Skeletal muscle cell (primary cell): ENCODE measurements at regions not wholly inside any gene's neighbourhood (a gene's known extent, or its start where the extent isn't known, plus 50 kb on each side); places are given as distances from the start of the nearest gene placed in this dataset.

Experiments
- DNase-seq: peaks from one replicate; pipeline ENCODE4 v3.0.0-alpha.2; 2010; ENCODE audit warnings: low read depth
- H3K4me3 ChIP-seq: 2 replicates; pipeline ENCODE4 v1.5.1; 2011; ENCODE audit warnings: low read depth, mild to moderate bottlenecking, control low read depth, low read length, moderate library complexity

- DNase-seq = no peak
- H3K4me3 ChIP-seq = no peak overlapping the region
Observed at GRCh38 chr6:150799276-150799805, 66.2 kb upstream of the MTHFD1L start.

GRCh38 chr6:150800674-150801314, 64.7 kb upstream of the MTHFD1L start:
- DNase-seq = no peak
- H3K4me3 ChIP-seq = no peak overlapping the region

- no peak overlapping the region for H3K4me3 ChIP-seq
- no peak for DNase-seq
Observed at GRCh38 chr6:150806790-150807189, 58.7 kb upstream of the MTHFD1L start.

GRCh38 chr6:150813319-150813992, 52.0 kb upstream of the MTHFD1L start:
- DNase-seq = no peak
- H3K4me3 ChIP-seq = no peak overlapping the region

- DNase-seq = no peak
- no peak overlapping the region for H3K4me3 ChIP-seq
Observed at GRCh38 chr6:150813993-150814359, 51.5 kb upstream of the MTHFD1L start.
